HL-60 (cell line): ENCODE measurements at regions not wholly inside any gene's neighbourhood (a gene's known extent, or its start where the extent isn't known, plus 50 kb on each side); places are given as distances from the start of the nearest gene placed in this dataset.

Experiments used
- TF ChIP-seq, protein P1 (sequence below): IDR thresholded peaks from 2 replicates; pipeline ENCODE4 v1.6.1; 2012; ENCODE audit warnings: low read depth; ENCODE audit not compliant: insufficient replicate concordance
- TF ChIP-seq, protein P2 (sequence below): IDR thresholded peaks from one replicate; pipeline ENCODE4 v1.5.1; 2011; ENCODE audit warnings: low read length, control low read depth, inconsistent platforms; ENCODE audit not compliant: insufficient read depth

DNA sequence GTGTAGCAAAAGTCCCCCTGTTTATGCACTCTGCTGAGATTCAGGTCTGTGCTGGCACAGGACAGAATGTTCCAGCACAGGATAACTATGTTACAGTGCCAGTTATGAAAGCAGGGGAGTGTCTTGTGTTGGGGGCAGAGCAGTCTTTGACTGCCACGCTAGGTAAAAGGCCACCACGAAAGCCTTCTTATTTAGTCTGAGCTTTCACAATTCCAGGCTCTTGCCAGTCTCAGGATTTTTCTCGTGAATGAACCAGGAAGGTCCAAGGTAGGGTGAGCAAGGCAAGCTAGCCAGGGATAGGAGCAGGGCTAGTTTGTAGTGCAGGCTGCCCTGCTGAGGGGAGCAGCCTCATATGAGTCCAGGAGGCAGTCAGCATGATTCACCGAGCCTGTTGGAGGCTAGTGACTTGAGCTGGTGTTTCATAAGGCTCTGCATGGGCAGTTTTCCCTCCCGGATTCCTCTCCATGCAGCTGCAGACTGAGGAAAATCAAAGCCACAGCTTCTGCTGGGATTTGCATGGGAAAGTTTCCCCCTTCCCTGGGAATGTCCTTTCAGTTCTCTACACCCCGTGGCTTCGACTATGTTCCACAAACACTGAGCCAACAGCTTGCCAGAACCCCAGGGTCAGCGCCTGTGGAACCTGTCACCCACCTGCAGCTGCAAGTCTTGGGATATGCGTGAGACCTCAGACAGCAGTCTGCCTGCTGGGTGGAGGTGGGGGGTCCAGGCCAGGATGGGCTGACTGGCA lies 112.3 kb downstream of the JCAD start:
- TF ChIP-seq, protein P1, sequence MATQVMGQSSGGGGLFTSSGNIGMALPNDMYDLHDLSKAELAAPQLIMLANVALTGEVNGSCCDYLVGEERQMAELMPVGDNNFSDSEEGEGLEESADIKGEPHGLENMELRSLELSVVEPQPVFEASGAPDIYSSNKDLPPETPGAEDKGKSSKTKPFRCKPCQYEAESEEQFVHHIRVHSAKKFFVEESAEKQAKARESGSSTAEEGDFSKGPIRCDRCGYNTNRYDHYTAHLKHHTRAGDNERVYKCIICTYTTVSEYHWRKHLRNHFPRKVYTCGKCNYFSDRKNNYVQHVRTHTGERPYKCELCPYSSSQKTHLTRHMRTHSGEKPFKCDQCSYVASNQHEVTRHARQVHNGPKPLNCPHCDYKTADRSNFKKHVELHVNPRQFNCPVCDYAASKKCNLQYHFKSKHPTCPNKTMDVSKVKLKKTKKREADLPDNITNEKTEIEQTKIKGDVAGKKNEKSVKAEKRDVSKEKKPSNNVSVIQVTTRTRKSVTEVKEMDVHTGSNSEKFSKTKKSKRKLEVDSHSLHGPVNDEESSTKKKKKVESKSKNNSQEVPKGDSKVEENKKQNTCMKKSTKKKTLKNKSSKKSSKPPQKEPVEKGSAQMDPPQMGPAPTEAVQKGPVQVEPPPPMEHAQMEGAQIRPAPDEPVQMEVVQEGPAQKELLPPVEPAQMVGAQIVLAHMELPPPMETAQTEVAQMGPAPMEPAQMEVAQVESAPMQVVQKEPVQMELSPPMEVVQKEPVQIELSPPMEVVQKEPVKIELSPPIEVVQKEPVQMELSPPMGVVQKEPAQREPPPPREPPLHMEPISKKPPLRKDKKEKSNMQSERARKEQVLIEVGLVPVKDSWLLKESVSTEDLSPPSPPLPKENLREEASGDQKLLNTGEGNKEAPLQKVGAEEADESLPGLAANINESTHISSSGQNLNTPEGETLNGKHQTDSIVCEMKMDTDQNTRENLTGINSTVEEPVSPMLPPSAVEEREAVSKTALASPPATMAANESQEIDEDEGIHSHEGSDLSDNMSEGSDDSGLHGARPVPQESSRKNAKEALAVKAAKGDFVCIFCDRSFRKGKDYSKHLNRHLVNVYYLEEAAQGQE = no peak
- TF ChIP-seq, protein P2, sequence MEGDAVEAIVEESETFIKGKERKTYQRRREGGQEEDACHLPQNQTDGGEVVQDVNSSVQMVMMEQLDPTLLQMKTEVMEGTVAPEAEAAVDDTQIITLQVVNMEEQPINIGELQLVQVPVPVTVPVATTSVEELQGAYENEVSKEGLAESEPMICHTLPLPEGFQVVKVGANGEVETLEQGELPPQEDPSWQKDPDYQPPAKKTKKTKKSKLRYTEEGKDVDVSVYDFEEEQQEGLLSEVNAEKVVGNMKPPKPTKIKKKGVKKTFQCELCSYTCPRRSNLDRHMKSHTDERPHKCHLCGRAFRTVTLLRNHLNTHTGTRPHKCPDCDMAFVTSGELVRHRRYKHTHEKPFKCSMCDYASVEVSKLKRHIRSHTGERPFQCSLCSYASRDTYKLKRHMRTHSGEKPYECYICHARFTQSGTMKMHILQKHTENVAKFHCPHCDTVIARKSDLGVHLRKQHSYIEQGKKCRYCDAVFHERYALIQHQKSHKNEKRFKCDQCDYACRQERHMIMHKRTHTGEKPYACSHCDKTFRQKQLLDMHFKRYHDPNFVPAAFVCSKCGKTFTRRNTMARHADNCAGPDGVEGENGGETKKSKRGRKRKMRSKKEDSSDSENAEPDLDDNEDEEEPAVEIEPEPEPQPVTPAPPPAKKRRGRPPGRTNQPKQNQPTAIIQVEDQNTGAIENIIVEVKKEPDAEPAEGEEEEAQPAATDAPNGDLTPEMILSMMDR = no peak
